ENCODE measurements at regions not wholly inside any gene's neighbourhood (a gene's known extent, or its start where the extent isn't known, plus 50 kb on each side); places are given as distances from the start of the nearest gene placed in this dataset.

- no peak for TF ChIP-seq CTCF (IDR thresholded peaks at IDR 0.05)
- no peak for TF ChIP-seq POLR2A (IDR thresholded peaks at IDR 0.05)
These were observed 271.4 kb downstream of the ARRDC4 start for GRCh38 chr15:98231696-98232440.

Data from esophagus squamous epithelium (tissue), 4 donors.